Esophagus muscularis mucosa (tissue), 4 donors: ENCODE measurements at regions not wholly inside any gene's neighbourhood (a gene's known extent, or its start where the extent isn't known, plus 50 kb on each side); places are given as distances from the start of the nearest gene placed in this dataset.

Experiments
- EP300 ChIP-seq: sonication (generic); formaldehyde crosslinking; IDR thresholded peaks from one replicate; pipeline ENCODE4 v1.6.1; 2017; ENCODE audit warnings: antibody characterized with exemption
- POLR2A ChIP-seq: fragments of 450-650 bp; IDR thresholded peaks from one replicate; pipeline ENCODE4 v1.6.1; 2017; ENCODE audit warnings: antibody characterized with exemption, moderate library complexity, mild to moderate bottlenecking, low read depth
- POLR2AphosphoS5 ChIP-seq, 2 donors: sonication (generic); formaldehyde crosslinking; IDR thresholded peaks; one replicate each; pipeline ENCODE4 v1.6.1; 2017; ENCODE audit warnings: antibody characterized with exemption in 2 of 2
- TF ChIP-seq, protein P1 (sequence below), 3 experiments: fragments of 200-600 bp in 2 of 3; fragments of 450-650 bp in 1 of 3; sonication (generic) in 2 of 3; IDR thresholded peaks; one replicate each; pipeline ENCODE4 v1.5.1; 2017 to 2019; ENCODE audit warnings: antibody characterized with exemption in 3 of 3, mild to moderate bottlenecking in 2 of 3, moderate library complexity in 1 of 3

DNA sequence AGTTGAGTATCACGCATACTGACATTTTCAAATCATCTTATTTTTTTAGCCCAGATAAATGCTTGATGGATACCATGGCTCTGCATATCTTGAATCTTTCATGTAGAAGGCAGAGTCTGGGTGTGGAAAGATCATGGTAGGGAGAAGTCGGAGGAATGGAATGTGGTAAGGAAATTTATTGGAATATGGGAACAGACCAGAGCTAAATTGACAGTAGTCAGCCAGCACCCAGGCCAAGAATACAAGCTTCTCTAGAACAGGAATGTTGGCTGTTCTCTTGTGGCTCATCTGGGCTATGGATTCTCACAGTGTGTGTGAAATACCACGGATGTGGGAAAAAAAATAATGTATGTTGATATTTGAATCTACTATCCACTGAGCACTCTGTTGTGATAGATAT lies 305.7 kb upstream of the COL8A1 start:
- TF ChIP-seq POLR2AphosphoS5 (IDR thresholded peaks at IDR 0.05) (no peak), POLR2A (no peak), EP300 (no peak)
- TF ChIP-seq, protein P1, sequence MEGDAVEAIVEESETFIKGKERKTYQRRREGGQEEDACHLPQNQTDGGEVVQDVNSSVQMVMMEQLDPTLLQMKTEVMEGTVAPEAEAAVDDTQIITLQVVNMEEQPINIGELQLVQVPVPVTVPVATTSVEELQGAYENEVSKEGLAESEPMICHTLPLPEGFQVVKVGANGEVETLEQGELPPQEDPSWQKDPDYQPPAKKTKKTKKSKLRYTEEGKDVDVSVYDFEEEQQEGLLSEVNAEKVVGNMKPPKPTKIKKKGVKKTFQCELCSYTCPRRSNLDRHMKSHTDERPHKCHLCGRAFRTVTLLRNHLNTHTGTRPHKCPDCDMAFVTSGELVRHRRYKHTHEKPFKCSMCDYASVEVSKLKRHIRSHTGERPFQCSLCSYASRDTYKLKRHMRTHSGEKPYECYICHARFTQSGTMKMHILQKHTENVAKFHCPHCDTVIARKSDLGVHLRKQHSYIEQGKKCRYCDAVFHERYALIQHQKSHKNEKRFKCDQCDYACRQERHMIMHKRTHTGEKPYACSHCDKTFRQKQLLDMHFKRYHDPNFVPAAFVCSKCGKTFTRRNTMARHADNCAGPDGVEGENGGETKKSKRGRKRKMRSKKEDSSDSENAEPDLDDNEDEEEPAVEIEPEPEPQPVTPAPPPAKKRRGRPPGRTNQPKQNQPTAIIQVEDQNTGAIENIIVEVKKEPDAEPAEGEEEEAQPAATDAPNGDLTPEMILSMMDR (IDR thresholded peaks at IDR 0.05), result no peak
